Osteocyte (in vitro differentiated cells): ENCODE measurements at regions not wholly inside any gene's neighbourhood (a gene's known extent, or its start where the extent isn't known, plus 50 kb on each side); places are given as distances from the start of the nearest gene placed in this dataset.

Experiments
- DNase-seq: peaks from one replicate; pipeline ENCODE4 v3.0.0; 2021; ENCODE audit warnings: mixed read lengths; ENCODE audit not compliant: unreplicated experiment; ENCODE audit errors: extremely low spot score
- H3K27ac Mint-ChIP-seq: one replicate; pipeline ENCODE4 v1.8.0; 2021; ENCODE audit warnings: mild to moderate bottlenecking, mixed read lengths; ENCODE audit not compliant: unreplicated experiment
- H3K27me3 Mint-ChIP-seq: one replicate; pipeline ENCODE4 v1.8.0; 2021; ENCODE audit warnings: mixed read lengths; ENCODE audit not compliant: unreplicated experiment
- H3K36me3 Mint-ChIP-seq: one replicate; pipeline ENCODE4 v1.8.0; 2021; ENCODE audit warnings: mixed read lengths; ENCODE audit not compliant: unreplicated experiment
- H3K4me1 Mint-ChIP-seq: one replicate; pipeline ENCODE4 v1.8.0; 2021; ENCODE audit warnings: mixed read lengths; ENCODE audit not compliant: unreplicated experiment
- H3K4me3 Mint-ChIP-seq: one replicate; pipeline ENCODE4 v1.8.0; 2021; ENCODE audit warnings: mild to moderate bottlenecking, moderate library complexity, mixed read lengths; ENCODE audit not compliant: unreplicated experiment
- H3K9me3 Mint-ChIP-seq: one replicate; pipeline ENCODE4 v1.8.0; 2021; ENCODE audit warnings: mixed read lengths; ENCODE audit not compliant: unreplicated experiment
- TF ChIP-seq, protein P1 (sequence below): fragments of 200-600 bp; sonication (generic); IDR thresholded peaks from 2 replicates; pipeline ENCODE4 v1.5.0; 2021; ENCODE audit warnings: antibody characterized with exemption, mild to moderate bottlenecking, moderate library complexity

DNA sequence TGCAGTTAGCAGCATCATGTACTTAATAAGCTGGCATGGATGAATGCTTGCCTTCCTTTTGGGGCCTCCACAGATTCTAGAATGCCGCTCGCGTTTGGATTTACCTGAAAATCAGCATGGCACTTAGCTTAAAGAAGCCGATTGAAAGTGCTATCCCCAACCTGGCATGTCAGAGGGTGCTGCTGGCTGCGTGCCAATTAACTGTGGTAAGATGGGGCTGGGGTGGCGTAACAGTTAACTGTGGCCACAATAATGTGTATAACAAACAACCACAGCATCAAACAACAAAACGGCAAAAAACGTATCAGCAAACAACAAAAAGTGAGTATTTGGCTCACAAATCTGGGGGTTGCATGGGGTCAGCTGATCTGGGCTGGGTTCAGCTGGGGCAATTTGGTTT, 70.5 kb downstream of the CBLL2 start:
- peaks cover 5% of the 10 kb centered on the region for H3K9me3 Mint-ChIP-seq
- no peaks in the 10 kb centered on the region for H3K4me1 Mint-ChIP-seq
- no peaks in the 10 kb centered on the region for H3K36me3 Mint-ChIP-seq

DNA sequence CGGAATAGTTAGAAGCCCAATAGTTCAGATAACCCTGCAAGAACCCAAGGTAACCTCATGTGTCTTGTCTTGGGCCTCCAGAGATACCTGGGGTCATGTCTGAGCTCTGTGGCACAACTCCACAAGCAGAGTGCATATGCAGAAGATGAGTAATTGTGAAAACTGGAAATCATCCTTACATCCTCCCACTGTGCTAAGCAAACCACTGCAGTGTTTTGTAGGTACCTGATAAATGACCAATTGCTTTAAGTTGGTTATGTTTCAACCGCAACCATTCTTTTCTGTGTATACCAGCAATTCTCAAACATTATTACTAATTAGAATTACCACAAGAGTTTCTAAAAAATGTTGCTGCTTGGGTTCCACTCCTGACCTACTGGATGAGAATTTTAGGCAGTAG, 73.2 kb downstream of the CBLL2 start:
- Mint-ChIP-seq H3K27me3 (no peaks in the 10 kb centered on the region), H3K9me3 (peaks cover 4% of the 10 kb centered on the region), H3K4me1 (no peaks in the 10 kb centered on the region), H3K27ac (no peak overlapping the region), H3K36me3 (no peaks in the 10 kb centered on the region), H3K4me3 (no peak overlapping the region)
- TF ChIP-seq, protein P1, sequence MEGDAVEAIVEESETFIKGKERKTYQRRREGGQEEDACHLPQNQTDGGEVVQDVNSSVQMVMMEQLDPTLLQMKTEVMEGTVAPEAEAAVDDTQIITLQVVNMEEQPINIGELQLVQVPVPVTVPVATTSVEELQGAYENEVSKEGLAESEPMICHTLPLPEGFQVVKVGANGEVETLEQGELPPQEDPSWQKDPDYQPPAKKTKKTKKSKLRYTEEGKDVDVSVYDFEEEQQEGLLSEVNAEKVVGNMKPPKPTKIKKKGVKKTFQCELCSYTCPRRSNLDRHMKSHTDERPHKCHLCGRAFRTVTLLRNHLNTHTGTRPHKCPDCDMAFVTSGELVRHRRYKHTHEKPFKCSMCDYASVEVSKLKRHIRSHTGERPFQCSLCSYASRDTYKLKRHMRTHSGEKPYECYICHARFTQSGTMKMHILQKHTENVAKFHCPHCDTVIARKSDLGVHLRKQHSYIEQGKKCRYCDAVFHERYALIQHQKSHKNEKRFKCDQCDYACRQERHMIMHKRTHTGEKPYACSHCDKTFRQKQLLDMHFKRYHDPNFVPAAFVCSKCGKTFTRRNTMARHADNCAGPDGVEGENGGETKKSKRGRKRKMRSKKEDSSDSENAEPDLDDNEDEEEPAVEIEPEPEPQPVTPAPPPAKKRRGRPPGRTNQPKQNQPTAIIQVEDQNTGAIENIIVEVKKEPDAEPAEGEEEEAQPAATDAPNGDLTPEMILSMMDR: no peak
- DNase-seq: no peak

More for the DNA sequence above, 70.5 kb downstream of the CBLL2 start:
- no peak for DNase-seq
- TF ChIP-seq, protein P1: no peak
- no peak overlapping the region for H3K27ac Mint-ChIP-seq
- H3K4me3 Mint-ChIP-seq: no peak overlapping the region
- H3K27me3 Mint-ChIP-seq: no peaks in the 10 kb centered on the region

DNA sequence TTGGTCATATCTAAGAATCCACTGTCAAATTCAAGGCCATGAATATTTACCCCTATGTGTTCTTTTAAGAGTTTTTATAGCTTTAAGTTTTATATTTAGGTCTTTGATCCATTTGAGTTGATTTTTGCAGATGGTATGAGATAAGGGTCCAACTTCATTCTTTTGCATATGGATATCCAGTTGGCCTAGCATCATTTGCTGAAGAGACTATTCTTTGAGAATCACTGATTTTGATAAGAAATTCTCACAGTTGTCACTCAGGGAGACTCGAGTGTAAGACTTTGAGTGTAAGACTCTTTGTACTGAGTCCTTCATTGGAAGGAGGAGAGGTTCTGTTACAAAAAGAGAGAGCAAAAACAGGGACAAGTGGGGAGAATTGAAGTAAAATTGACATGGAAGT, 74.8 kb downstream of the CBLL2 start:
- no peak overlapping the region for H3K27ac Mint-ChIP-seq
- H3K27me3 Mint-ChIP-seq: no peaks in the 10 kb centered on the region
- no peaks in the 10 kb centered on the region for H3K4me1 Mint-ChIP-seq
- H3K9me3 Mint-ChIP-seq: peaks cover 4% of the 10 kb centered on the region
- H3K4me3 Mint-ChIP-seq: no peak overlapping the region
- no peak for DNase-seq
- no peaks in the 10 kb centered on the region for H3K36me3 Mint-ChIP-seq
- TF ChIP-seq, protein P1: no peak

DNA sequence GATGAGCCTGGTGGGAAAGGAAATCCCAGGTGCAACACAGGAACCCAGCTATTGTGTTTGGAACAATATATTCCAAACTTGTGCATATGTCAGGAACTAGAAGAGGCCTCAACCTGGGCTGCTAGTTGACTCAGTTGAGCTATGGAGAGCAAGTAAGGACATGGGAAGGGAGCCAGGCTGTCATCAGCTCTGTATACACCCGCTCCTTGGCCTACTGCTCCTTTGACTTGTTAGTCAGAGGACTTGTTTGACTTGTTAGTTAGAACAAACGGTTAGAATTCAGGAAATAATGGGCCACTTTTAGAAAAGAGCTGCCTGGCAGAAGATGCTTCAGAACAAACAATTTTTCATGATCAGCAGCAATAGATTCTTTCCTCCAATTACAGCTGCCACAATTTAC, 76.4 kb downstream of the CBLL2 start:
- Mint-ChIP-seq H3K27ac (no peak overlapping the region), H3K9me3 (peaks cover 4% of the 10 kb centered on the region), H3K36me3 (no peaks in the 10 kb centered on the region), H3K27me3 (no peaks in the 10 kb centered on the region), H3K4me1 (no peaks in the 10 kb centered on the region), H3K4me3 (no peak overlapping the region)
- TF ChIP-seq, protein P1: no peak
- no peak for DNase-seq

DNA sequence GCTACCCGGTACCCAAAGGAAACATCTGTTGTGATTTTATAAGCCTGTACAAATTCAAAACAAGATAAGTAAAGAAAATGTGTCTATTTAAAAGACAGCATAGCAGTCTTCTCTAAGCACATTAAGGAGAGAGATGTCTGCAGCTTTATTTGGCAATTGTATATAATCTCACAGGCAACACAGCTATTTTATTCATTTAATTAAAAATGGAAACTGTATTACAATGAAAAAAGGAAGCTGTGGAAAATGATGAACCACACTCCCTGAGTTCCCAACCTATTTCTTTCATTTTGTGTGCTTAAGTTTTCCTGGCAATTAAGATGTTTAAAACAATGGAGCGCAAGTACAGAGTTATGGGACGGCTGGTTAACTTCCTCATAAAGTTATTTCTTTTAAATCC, 78.4 kb downstream of the CBLL2 start:
- TF ChIP-seq, protein P1: no peak
- no peak overlapping the region for H3K4me3 Mint-ChIP-seq
- peaks cover 4% of the 10 kb centered on the region for H3K9me3 Mint-ChIP-seq
- DNase-seq: no peak
- H3K27me3 Mint-ChIP-seq: no peaks in the 10 kb centered on the region
- H3K4me1 Mint-ChIP-seq: no peaks in the 10 kb centered on the region
- H3K36me3 Mint-ChIP-seq: no peaks in the 10 kb centered on the region
- H3K27ac Mint-ChIP-seq: no peak overlapping the region
